ENCODE measurements at regions not wholly inside any gene's neighbourhood (a gene's known extent, or its start where the extent isn't known, plus 50 kb on each side); places are given as distances from the start of the nearest gene placed in this dataset.

DNA sequence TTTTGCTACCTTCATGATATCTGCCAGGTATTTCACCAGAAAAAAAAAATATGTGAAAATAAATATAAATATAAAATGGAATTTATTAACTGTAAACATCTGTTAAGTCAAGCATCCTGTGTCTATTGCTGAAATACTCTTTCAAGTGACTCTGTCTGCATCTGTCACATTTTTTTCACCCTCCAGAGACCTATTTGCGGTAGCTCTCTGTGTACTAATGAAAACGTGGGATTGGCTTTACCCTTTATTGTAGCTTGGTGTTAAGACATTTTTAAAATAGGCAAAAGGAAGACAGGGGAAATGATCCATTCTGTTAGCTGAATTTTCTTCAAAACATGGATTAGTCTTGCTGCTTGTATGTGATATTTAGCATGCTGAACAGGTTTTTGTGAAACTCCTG lies 536.0 kb upstream of the WWC1 start:
- ChIA-PET CTCF (no interaction called here), POLR2A (no interaction called here)
- H3K4me2 ChIP-seq (ENCODE audit: insufficient read depth, low read length): no peak overlapping the region
- H4K20me1 ChIP-seq (replicated peaks; ENCODE audit: control insufficient read depth, extremely low read depth, insufficient read depth, low read length): no peaks in the 10 kb centered on the region
- no peak overlapping the region for H3K9ac ChIP-seq (replicated peaks; ENCODE audit: extremely low read depth, insufficient read depth, low read length)
- H3K9me1 ChIP-seq (replicated peaks; ENCODE audit: control insufficient read depth, extremely low read depth, insufficient read depth, low read length): no peaks in the 10 kb centered on the region
- FAIRE-seq (no peak), DNase-seq (ENCODE audit: low read depth, low spot score) (no peak)
- intact Hi-C loops (cut with micrococcal nuclease): no loop called here
- TF ChIP-seq GATA2 (IDR thresholded peaks at IDR 0.05; ENCODE audit: insufficient read depth, insufficient read length, low read depth, low read length): no peak
- TF ChIP-seq EZH2 (IDR thresholded peaks at IDR 0.05; ENCODE audit: borderline replicate concordance, low read depth, low read length, severe bottlenecking): no peak
- TF ChIP-seq JUN (IDR thresholded peaks at IDR 0.05; ENCODE audit: borderline replicate concordance, insufficient read depth, insufficient read length, low read depth): no peak
- TF ChIP-seq POLR2AphosphoS5 (IDR thresholded peaks at IDR 0.05; ENCODE audit: insufficient read depth, low read depth, low read length): no peak
- TF ChIP-seq, protein P1, sequence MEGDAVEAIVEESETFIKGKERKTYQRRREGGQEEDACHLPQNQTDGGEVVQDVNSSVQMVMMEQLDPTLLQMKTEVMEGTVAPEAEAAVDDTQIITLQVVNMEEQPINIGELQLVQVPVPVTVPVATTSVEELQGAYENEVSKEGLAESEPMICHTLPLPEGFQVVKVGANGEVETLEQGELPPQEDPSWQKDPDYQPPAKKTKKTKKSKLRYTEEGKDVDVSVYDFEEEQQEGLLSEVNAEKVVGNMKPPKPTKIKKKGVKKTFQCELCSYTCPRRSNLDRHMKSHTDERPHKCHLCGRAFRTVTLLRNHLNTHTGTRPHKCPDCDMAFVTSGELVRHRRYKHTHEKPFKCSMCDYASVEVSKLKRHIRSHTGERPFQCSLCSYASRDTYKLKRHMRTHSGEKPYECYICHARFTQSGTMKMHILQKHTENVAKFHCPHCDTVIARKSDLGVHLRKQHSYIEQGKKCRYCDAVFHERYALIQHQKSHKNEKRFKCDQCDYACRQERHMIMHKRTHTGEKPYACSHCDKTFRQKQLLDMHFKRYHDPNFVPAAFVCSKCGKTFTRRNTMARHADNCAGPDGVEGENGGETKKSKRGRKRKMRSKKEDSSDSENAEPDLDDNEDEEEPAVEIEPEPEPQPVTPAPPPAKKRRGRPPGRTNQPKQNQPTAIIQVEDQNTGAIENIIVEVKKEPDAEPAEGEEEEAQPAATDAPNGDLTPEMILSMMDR (IDR thresholded peaks at IDR 0.05; ENCODE audit: extremely low read depth in 1 of 2, insufficient read depth in 1 of 2, low read depth in 1 of 2, low read length in 2 of 2): no peak
- TF ChIP-seq POLR2A (IDR thresholded peaks at IDR 0.05; ENCODE audit: low read depth, low read length): no peak
- TF ChIP-seq, protein P2, sequence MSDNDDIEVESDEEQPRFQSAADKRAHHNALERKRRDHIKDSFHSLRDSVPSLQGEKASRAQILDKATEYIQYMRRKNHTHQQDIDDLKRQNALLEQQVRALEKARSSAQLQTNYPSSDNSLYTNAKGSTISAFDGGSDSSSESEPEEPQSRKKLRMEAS (IDR thresholded peaks at IDR 0.05; ENCODE audit: insufficient read depth, insufficient read length): no peak
- peaks cover 1% of the 10 kb centered on the region for H3K9me3 ChIP-seq (replicated peaks; ENCODE audit: control insufficient read depth, insufficient read depth, low read length)
- no peaks in the 10 kb centered on the region for H3K4me1 ChIP-seq (ENCODE audit: control insufficient read depth, extremely low read depth, insufficient read depth, low read length)
- no peaks in the 10 kb centered on the region for H3K79me2 ChIP-seq (ENCODE audit: control insufficient read depth, insufficient read depth, low read length)
- H3K4me3 ChIP-seq (replicated peaks in 1 of 3; ENCODE audit: insufficient read depth in 1 of 3, low read depth in 1 of 3, low read length in 3 of 3): no peak overlapping the region
- no peaks in the 10 kb centered on the region for H3K36me3 ChIP-seq (ENCODE audit: control insufficient read depth in 2 of 2, extremely low read depth in 1 of 2, insufficient read depth in 2 of 2, low read length in 2 of 2)
- dilution Hi-C loops (cut with MboI; ENCODE audit: extremely low pct_ligation_motif_present, low sequenced_read_pairs): no loop called here
- no peak overlapping the region for H2AFZ ChIP-seq (ENCODE audit: low read depth, low read length)
- H3K27ac ChIP-seq (ENCODE audit: insufficient read depth, low read depth, low read length): no peak overlapping the region
- H3K27me3 ChIP-seq (ENCODE audit: control insufficient read depth in 2 of 2, insufficient read depth in 2 of 2, low read length in 2 of 2): no peaks in the 10 kb centered on the region
- no TSS peak for BruUV-seq (replicated peaks)

Measured in endothelial cell of umbilical vein (primary cell).